Heart left ventricle (tissue), 13 donors: ENCODE measurements at regions not wholly inside any gene's neighbourhood (a gene's known extent, or its start where the extent isn't known, plus 50 kb on each side); places are given as distances from the start of the nearest gene placed in this dataset.

Source experiments
- POLR2A ChIP-seq, 2 donors: fragments of 450-650 bp; IDR thresholded peaks; one replicate each; pipeline ENCODE4 v1.6.1; 2017; ENCODE audit warnings: antibody characterized with exemption in 2 of 2, mild to moderate bottlenecking in 2 of 2, moderate library complexity in 2 of 2
- TF ChIP-seq, protein P1 (sequence below), 12 donors: fragments of 200-600 bp; sonication (generic) in 4 of 12; IDR thresholded peaks; one replicate each; pipeline versions ENCODE4 v1.5.0 to v1.8.0; 2018 to 2022; ENCODE audit warnings: antibody characterized with exemption in 12 of 12, mild to moderate bottlenecking in 5 of 12
- donor health status: ischemic (EF 13 %, LVEDD 7.1; RV severe dilation, severe dysfunction).
- donor health status: DM: no; HTN: yes; CAD: no.
- donor health status: DM: no; HTN: no; CAD: no.
- donor health status: ischemic (EF 25% LVEDD 6.9; RV normal size, moderate dysfunction).
- donor health status: ischemic (EF 25% LVEDD 5.7; RV mildly dilated, moderate dysfunction).
- donor health status: ischemic (EF 35%, LVEDD 5.7; RV mildly dilated, moderate dysfunction).
- donor health status: nonischemic (EF 11% LVEDD 7.7; RV severe dilation, severe dysfunction).
- donor health status: DM: yes; HTN: yes; CAD: no.
- donor health status: PGD.
- donor health status: ischemic (EF 29% LVEDD 5.4; RV normal size, mild dysfunction).
- donor health status: nonischemic (EF 23%, LVEDD 6.1; RV moderate dilation, normal function).

- TF ChIP-seq, protein P1, sequence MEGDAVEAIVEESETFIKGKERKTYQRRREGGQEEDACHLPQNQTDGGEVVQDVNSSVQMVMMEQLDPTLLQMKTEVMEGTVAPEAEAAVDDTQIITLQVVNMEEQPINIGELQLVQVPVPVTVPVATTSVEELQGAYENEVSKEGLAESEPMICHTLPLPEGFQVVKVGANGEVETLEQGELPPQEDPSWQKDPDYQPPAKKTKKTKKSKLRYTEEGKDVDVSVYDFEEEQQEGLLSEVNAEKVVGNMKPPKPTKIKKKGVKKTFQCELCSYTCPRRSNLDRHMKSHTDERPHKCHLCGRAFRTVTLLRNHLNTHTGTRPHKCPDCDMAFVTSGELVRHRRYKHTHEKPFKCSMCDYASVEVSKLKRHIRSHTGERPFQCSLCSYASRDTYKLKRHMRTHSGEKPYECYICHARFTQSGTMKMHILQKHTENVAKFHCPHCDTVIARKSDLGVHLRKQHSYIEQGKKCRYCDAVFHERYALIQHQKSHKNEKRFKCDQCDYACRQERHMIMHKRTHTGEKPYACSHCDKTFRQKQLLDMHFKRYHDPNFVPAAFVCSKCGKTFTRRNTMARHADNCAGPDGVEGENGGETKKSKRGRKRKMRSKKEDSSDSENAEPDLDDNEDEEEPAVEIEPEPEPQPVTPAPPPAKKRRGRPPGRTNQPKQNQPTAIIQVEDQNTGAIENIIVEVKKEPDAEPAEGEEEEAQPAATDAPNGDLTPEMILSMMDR (IDR thresholded peaks at IDR 0.05) = no peak
- TF ChIP-seq POLR2A (IDR thresholded peaks at IDR 0.05) = no peak
These were observed 1025.8 kb upstream of the LRRN3 start for GRCh38 chr7:110065121-110065520.
